Liver (tissue), 8 donors: ENCODE measurements at regions not wholly inside any gene's neighbourhood (a gene's known extent, or its start where the extent isn't known, plus 50 kb on each side); places are given as distances from the start of the nearest gene placed in this dataset.

Experiments used
- DNase-seq: peaks from one replicate; pipeline ENCODE4 v3.0.0-alpha.2; 2017; ENCODE audit warnings: low spot score
- H3K27ac ChIP-seq, 2 donors: one replicate each; pipeline ENCODE4 v1.7.0; 2013; ENCODE audit warnings: inconsistent platforms in 2 of 2, low read length in 2 of 2, control low read depth in 1 of 2, low read depth in 1 of 2, mild to moderate bottlenecking in 1 of 2
- H3K27me3 ChIP-seq, 4 donors: one replicate each; pipeline versions ENCODE4 v1.6.1 to v1.7.0; 2013; ENCODE audit warnings: low read length in 3 of 4, inconsistent platforms in 1 of 4, mild to moderate bottlenecking in 1 of 4, moderate library complexity in 1 of 4; ENCODE audit not compliant: control insufficient read depth in 4 of 4, insufficient read depth in 4 of 4
- H3K36me3 ChIP-seq, 4 donors: one replicate each; pipeline versions ENCODE4 v1.6.1 to v1.7.0; 2013; ENCODE audit warnings: low read length in 3 of 4, mild to moderate bottlenecking in 3 of 4, low read depth in 1 of 4, moderate library complexity in 1 of 4; ENCODE audit not compliant: control insufficient read depth in 4 of 4, insufficient read depth in 3 of 4
- H3K4me1 ChIP-seq, 4 donors: one replicate each; pipeline versions ENCODE4 v1.6.1 to v1.7.0; 2013; ENCODE audit warnings: low read length in 3 of 4, mild to moderate bottlenecking in 3 of 4, moderate library complexity in 1 of 4; ENCODE audit not compliant: control insufficient read depth in 4 of 4, insufficient read depth in 4 of 4
- H3K4me3 ChIP-seq, 3 donors: one replicate each; pipeline versions ENCODE4 v1.6.1 to v1.7.0; 2013; ENCODE audit warnings: low read length in 3 of 3, control low read depth in 1 of 3, low read depth in 1 of 3, mild to moderate bottlenecking in 1 of 3
- H3K9ac ChIP-seq, 2 donors: one replicate each; pipeline ENCODE4 v1.7.0; 2013; ENCODE audit warnings: low read length in 2 of 2, mild to moderate bottlenecking in 2 of 2, moderate library complexity in 2 of 2, control low read depth in 1 of 2, low read depth in 1 of 2
- H3K9me3 ChIP-seq, 4 donors: one replicate each; pipeline versions ENCODE4 v1.6.1 to v1.7.0; 2013; ENCODE audit warnings: low read length in 3 of 4; ENCODE audit not compliant: control insufficient read depth in 4 of 4
- FOXA1 ChIP-seq: IDR thresholded peaks from 2 replicates; pipeline ENCODE4 v1.6.1; 2016; ENCODE audit warnings: antibody characterized with exemption
- FOXA2 ChIP-seq: IDR thresholded peaks from 2 replicates; pipeline ENCODE4 v1.6.1; 2016; ENCODE audit warnings: antibody characterized with exemption
- GABPA ChIP-seq, 2 donors: IDR thresholded peaks in 1 of 2; conservative IDR thresholded peaks in 1 of 2; 2 replicates each; pipeline ENCODE4 v1.6.1; 2016; ENCODE audit warnings: antibody characterized with exemption in 2 of 2, mild to moderate bottlenecking in 1 of 2, moderate library complexity in 1 of 2
- HNF4A ChIP-seq, 2 donors: conservative IDR thresholded peaks; 2 replicates each; pipeline ENCODE4 v1.6.1; 2016; ENCODE audit warnings: antibody characterized with exemption in 2 of 2, mild to moderate bottlenecking in 2 of 2
- HNF4G ChIP-seq: IDR thresholded peaks from 2 replicates; pipeline ENCODE4 v1.6.1; 2016; ENCODE audit warnings: antibody characterized with exemption
- JUND ChIP-seq, 2 donors: IDR thresholded peaks; 2 replicates each; pipeline ENCODE4 v1.6.1; 2016; ENCODE audit warnings: antibody characterized with exemption in 2 of 2
- NR2F2 ChIP-seq: IDR thresholded peaks from 2 replicates; pipeline ENCODE4 v1.6.1; 2016; ENCODE audit warnings: antibody characterized with exemption
- RAD21 ChIP-seq, 2 donors: IDR thresholded peaks; 2 replicates each; pipeline ENCODE4 v1.6.1; 2016; ENCODE audit warnings: antibody characterized with exemption in 2 of 2, mild to moderate bottlenecking in 2 of 2
- RXRA ChIP-seq, 2 donors: IDR thresholded peaks; 2 replicates each; pipeline ENCODE4 v1.6.1; 2017 to 2018; ENCODE audit warnings: antibody characterized with exemption in 2 of 2, mild to moderate bottlenecking in 1 of 2
- SP1 ChIP-seq: IDR thresholded peaks from 2 replicates; pipeline ENCODE4 v1.6.1; 2018; ENCODE audit warnings: antibody characterized with exemption, mild to moderate bottlenecking
- TAF1 ChIP-seq: conservative IDR thresholded peaks from 2 replicates; pipeline ENCODE4 v1.6.1; 2016; ENCODE audit warnings: antibody characterized with exemption, mild to moderate bottlenecking
- YY1 ChIP-seq: IDR thresholded peaks from 2 replicates; pipeline ENCODE4 v1.6.1; 2016; ENCODE audit warnings: antibody characterized with exemption, mild to moderate bottlenecking
- WGBS: extraction: QIAGEN DNeasy Blood & Tissue Kit; methylation state at CpG from one replicate; pipeline ENCODE4 v1.1.7; 2013; 5-methylcytosine and 5-hydroxymethylcytosine counted together
- TF ChIP-seq, protein P1 (sequence below): IDR thresholded peaks from 2 replicates; pipeline ENCODE4 v1.6.1; 2016; ENCODE audit warnings: antibody characterized with exemption, mild to moderate bottlenecking
- TF ChIP-seq, protein P2 (sequence below): IDR thresholded peaks from 2 replicates; pipeline ENCODE4 v1.6.1; 2016; ENCODE audit warnings: antibody characterized with exemption
- TF ChIP-seq, protein P3 (sequence below): fragments of 150-350 bp; IDR thresholded peaks from 2 replicates; pipeline ENCODE4 v1.5.1; 2017; ENCODE audit warnings: improper control_type of control experiment, low read depth, low read length; ENCODE audit not compliant: missing input control
- donor health status: healthy.
- donor health status: healthy.
- donor health status: healthy.
- donor health status: healthy.
- donor health status: healthy.

DNA sequence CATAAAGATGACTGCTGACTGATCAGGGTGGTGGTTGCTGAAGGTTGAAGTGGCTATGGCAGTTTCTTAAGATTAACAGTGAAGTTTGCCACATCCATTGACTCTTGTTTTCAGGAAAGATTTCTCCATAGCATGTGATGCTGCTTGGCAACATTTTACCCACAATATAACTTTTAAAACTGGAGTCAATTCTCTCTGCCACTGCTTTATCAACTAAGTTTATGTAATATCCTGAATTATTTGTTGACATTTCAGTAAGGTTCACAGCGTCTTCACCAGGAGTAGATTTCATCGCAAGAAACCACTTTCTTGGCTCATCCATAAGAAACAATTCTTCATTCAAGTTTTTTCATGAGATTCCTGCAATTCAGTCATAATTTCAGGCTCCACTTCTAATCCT lies 166.5 kb upstream of the SPRY1 start:
- Histone ChIP-seq H3K4me3 (no peak overlapping the region), H3K9me3 (no peaks in the 10 kb centered on the region), H3K27ac (no peak overlapping the region), H3K4me1 (no peaks in the 10 kb centered on the region), H3K36me3 (no peaks in the 10 kb centered on the region), H3K27me3 (no peaks in the 10 kb centered on the region), H3K9ac (no peak overlapping the region)
- no peak for DNase-seq
- WGBS, result 78% methylated on average over 2 of the region's 2 CpGs
- TF ChIP-seq, protein P1, sequence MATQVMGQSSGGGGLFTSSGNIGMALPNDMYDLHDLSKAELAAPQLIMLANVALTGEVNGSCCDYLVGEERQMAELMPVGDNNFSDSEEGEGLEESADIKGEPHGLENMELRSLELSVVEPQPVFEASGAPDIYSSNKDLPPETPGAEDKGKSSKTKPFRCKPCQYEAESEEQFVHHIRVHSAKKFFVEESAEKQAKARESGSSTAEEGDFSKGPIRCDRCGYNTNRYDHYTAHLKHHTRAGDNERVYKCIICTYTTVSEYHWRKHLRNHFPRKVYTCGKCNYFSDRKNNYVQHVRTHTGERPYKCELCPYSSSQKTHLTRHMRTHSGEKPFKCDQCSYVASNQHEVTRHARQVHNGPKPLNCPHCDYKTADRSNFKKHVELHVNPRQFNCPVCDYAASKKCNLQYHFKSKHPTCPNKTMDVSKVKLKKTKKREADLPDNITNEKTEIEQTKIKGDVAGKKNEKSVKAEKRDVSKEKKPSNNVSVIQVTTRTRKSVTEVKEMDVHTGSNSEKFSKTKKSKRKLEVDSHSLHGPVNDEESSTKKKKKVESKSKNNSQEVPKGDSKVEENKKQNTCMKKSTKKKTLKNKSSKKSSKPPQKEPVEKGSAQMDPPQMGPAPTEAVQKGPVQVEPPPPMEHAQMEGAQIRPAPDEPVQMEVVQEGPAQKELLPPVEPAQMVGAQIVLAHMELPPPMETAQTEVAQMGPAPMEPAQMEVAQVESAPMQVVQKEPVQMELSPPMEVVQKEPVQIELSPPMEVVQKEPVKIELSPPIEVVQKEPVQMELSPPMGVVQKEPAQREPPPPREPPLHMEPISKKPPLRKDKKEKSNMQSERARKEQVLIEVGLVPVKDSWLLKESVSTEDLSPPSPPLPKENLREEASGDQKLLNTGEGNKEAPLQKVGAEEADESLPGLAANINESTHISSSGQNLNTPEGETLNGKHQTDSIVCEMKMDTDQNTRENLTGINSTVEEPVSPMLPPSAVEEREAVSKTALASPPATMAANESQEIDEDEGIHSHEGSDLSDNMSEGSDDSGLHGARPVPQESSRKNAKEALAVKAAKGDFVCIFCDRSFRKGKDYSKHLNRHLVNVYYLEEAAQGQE, result no peak
- TF ChIP-seq, protein P2, sequence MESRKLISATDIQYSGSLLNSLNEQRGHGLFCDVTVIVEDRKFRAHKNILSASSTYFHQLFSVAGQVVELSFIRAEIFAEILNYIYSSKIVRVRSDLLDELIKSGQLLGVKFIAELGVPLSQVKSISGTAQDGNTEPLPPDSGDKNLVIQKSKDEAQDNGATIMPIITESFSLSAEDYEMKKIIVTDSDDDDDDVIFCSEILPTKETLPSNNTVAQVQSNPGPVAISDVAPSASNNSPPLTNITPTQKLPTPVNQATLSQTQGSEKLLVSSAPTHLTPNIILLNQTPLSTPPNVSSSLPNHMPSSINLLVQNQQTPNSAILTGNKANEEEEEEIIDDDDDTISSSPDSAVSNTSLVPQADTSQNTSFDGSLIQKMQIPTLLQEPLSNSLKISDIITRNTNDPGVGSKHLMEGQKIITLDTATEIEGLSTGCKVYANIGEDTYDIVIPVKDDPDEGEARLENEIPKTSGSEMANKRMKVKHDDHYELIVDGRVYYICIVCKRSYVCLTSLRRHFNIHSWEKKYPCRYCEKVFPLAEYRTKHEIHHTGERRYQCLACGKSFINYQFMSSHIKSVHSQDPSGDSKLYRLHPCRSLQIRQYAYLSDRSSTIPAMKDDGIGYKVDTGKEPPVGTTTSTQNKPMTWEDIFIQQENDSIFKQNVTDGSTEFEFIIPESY, result no peak
- TF ChIP-seq RAD21 (IDR thresholded peaks at IDR 0.05), result no peak
- TF ChIP-seq GABPA (IDR thresholded peaks at IDR 0.05 in 1 of 2, conservative IDR thresholded peaks at IDR 0.05 in 1 of 2), result no peak
- no peak for TF ChIP-seq NR2F2
- TF ChIP-seq JUND (IDR thresholded peaks at IDR 0.05), result no peak
- TF ChIP-seq HNF4A (conservative IDR thresholded peaks at IDR 0.05), result no peak
- no peak for TF ChIP-seq HNF4G
- no peak for TF ChIP-seq FOXA2
- no peak for TF ChIP-seq RXRA (IDR thresholded peaks at IDR 0.05)
- TF ChIP-seq SP1, result no peak
- no peak for TF ChIP-seq TAF1
- no peak for TF ChIP-seq FOXA1
- no peak for TF ChIP-seq YY1
- TF ChIP-seq, protein P3, sequence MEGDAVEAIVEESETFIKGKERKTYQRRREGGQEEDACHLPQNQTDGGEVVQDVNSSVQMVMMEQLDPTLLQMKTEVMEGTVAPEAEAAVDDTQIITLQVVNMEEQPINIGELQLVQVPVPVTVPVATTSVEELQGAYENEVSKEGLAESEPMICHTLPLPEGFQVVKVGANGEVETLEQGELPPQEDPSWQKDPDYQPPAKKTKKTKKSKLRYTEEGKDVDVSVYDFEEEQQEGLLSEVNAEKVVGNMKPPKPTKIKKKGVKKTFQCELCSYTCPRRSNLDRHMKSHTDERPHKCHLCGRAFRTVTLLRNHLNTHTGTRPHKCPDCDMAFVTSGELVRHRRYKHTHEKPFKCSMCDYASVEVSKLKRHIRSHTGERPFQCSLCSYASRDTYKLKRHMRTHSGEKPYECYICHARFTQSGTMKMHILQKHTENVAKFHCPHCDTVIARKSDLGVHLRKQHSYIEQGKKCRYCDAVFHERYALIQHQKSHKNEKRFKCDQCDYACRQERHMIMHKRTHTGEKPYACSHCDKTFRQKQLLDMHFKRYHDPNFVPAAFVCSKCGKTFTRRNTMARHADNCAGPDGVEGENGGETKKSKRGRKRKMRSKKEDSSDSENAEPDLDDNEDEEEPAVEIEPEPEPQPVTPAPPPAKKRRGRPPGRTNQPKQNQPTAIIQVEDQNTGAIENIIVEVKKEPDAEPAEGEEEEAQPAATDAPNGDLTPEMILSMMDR, result no peak

DNA sequence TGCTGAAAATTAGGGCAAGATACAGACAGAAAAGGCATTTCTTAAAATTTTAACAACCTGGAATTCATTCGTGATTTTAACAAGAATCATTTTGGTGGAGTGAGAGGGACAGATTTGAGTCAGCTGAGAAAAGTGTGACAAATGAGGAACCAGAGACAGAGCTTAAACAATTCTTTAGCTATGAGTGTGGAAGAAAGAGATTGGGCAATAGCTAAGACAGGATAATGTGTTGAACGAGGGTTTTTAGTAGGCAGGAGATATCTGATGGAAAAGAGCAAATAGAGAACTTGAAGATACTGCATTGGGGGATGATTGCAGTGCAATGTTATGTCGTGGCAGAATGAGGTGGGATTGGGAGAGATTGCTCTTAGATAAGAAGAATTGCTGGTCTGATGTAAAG lies 164.2 kb upstream of the SPRY1 start:
- no peaks in the 10 kb centered on the region for H3K4me1 ChIP-seq
- DNase-seq, result no peak
- no peak overlapping the region for H3K9ac ChIP-seq
- WGBS, result 52% methylated on average over 3 of the region's 3 CpGs
- H3K27me3 ChIP-seq, result no peaks in the 10 kb centered on the region
- no peak overlapping the region for H3K4me3 ChIP-seq
- H3K27ac ChIP-seq, result no peak overlapping the region
- H3K9me3 ChIP-seq, result no peaks in the 10 kb centered on the region
- TF ChIP-seq SP1 (no peak), JUND (IDR thresholded peaks at IDR 0.05) (no peak), GABPA (IDR thresholded peaks at IDR 0.05 in 1 of 2, conservative IDR thresholded peaks at IDR 0.05 in 1 of 2) (no peak), FOXA2 (no peak)
- TF ChIP-seq, protein P2, result no peak
- H3K36me3 ChIP-seq, result no peaks in the 10 kb centered on the region
